NCI-H524 (cell line): ENCODE measurements at regions not wholly inside any gene's neighbourhood (a gene's known extent, or its start where the extent isn't known, plus 50 kb on each side); places are given as distances from the start of the nearest gene placed in this dataset.

ENCODE experiments used
- DNase-seq, 2 experiments: peaks; one replicate each; lab custom pipeline; 2025; lab: John Stamatoyannopoulos, UW

- DNase-seq: peak in 1 of 2 experiments; percentile 1
Measured at GRCh38 chr10:42933448-42934340, 143.2 kb upstream of the RET start.

GRCh38 chr10:42934351-42934811, 142.5 kb upstream of the RET start:
- DNase-seq: no peak

- DNase-seq: no peak
Measured at GRCh38 chr10:42934842-42935241, 142.0 kb upstream of the RET start.

- DNase-seq: no peak
Measured at GRCh38 chr10:42935466-42935865, 141.4 kb upstream of the RET start.

- DNase-seq: no peak
Measured at GRCh38 chr10:42936580-42936979, 140.3 kb upstream of the RET start.

GRCh38 chr10:42937048-42937447, 139.8 kb upstream of the RET start:
- no peak for DNase-seq

- DNase-seq: no peak
Measured at GRCh38 chr10:42937649-42938180, 139.2 kb upstream of the RET start.

- no peak for DNase-seq
Measured at GRCh38 chr10:42938351-42938750, 138.5 kb upstream of the RET start.

- DNase-seq: no peak
Measured at GRCh38 chr10:42939237-42939636, 137.6 kb upstream of the RET start.

- DNase-seq: no peak
Measured at GRCh38 chr10:42939685-42940366, 137.0 kb upstream of the RET start.

GRCh38 chr10:42940487-42941294, 136.2 kb upstream of the RET start:
- no peak for DNase-seq

- DNase-seq: no peak
Measured at GRCh38 chr10:42941295-42941644, 135.6 kb upstream of the RET start.

- no peak for DNase-seq
Measured at GRCh38 chr10:42941790-42942189, 135.1 kb upstream of the RET start.

- DNase-seq: no peak
Measured at GRCh38 chr10:42942279-42942950, 134.5 kb upstream of the RET start.

GRCh38 chr10:42943025-42943818, 133.6 kb upstream of the RET start:
- no peak for DNase-seq

- no peak for DNase-seq
Measured at GRCh38 chr10:42948040-42948439, 128.8 kb upstream of the RET start.

- DNase-seq: no peak
Measured at GRCh38 chr10:42949287-42949686, 127.6 kb upstream of the RET start.

- DNase-seq: no peak
Measured at GRCh38 chr10:42950606-42951485, 126.0 kb upstream of the RET start.

GRCh38 chr10:42951486-42952251, 125.2 kb upstream of the RET start:
- DNase-seq: no peak
